HS-5 (cell line): ENCODE measurements at regions not wholly inside any gene's neighbourhood (a gene's known extent, or its start where the extent isn't known, plus 50 kb on each side); places are given as distances from the start of the nearest gene placed in this dataset.

Experiments used
- DNase-seq: peaks from one replicate; pipeline ENCODE4 v3.0.0-alpha.2; 2012; ENCODE audit warnings: low read depth

DNA sequence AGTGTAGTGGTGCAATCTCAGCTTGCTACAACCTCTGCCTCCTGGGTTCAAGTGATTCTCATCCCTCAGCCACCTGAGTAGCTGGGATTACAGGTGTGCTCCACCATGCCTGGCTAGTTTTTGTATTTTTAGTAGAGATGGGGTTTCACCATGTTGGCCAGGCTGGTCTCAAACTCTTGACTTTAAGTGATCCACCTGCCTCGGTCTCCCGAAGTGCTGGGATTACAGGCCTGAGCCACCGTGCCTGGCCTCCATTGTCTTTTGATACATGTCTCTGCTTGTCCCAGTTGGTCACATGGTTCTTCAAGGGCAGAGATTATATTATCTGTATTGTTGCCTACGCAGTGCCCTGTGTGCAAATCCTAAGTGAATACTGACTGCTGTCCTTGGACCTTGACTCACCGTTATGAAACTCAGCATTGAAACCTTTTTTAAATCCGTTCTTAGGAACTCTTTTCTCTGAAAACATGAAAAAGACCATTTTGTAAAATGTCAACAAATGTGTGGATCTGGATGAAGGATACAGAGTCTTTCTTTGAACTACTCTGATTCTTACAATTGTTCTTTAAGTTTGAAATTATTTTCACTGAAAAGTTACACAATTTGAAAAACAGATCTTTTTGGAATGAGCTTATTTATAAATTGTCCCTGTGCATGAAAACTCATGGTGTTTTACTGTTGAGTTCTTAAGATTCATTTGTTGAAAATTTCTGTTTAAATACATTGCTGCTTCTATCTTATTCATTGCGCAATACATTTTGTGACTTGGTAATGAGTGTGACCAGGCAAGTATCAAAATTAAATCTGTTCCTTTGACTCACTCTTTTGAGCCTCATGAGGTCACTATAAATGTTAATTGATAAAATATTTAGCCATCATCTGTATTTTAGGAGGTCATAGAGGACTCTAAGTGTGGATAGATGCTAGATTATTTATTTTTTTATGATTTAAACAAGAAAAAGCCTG is 293.5 kb downstream of the UTRN start:
- no peak for DNase-seq

DNA sequence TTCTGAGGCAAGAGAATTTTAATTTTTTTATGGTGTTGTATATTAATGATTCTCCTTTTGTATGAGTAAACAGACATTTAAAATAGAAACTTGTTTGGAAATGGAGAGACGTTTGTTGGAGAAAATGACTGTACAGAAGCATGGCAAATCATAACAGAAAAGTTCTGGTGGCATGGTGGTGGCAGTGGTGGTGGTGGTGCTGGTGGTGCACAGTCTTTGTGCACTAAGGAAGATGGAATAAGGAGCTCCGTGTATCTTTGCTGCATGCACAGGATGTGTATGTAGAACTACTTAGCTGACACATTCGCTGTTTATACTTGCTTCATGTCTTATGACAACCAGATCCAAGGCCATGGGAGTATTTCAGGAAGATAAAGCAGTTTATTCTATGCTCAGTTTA is 294.9 kb downstream of the UTRN start:
- DNase-seq: no peak

DNA sequence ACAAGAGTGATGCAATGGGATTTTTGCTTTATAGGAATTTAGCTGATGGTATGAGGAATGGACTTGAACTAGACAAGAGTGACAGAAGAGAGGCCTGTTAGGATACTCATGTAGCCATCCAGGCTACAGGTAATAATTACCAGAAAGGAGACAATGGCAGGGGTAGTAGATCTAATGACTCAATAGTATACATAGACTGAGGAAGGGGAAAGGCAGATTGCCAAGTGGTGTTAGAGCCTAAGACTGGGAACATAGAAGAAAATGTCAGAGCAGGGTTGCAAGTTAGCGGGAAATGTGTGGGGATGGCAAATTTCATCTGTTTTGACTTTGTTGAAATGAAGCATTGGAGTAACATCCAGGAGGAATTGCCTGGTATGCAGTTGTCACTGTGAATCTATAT is 295.6 kb downstream of the UTRN start:
- no peak for DNase-seq

DNA sequence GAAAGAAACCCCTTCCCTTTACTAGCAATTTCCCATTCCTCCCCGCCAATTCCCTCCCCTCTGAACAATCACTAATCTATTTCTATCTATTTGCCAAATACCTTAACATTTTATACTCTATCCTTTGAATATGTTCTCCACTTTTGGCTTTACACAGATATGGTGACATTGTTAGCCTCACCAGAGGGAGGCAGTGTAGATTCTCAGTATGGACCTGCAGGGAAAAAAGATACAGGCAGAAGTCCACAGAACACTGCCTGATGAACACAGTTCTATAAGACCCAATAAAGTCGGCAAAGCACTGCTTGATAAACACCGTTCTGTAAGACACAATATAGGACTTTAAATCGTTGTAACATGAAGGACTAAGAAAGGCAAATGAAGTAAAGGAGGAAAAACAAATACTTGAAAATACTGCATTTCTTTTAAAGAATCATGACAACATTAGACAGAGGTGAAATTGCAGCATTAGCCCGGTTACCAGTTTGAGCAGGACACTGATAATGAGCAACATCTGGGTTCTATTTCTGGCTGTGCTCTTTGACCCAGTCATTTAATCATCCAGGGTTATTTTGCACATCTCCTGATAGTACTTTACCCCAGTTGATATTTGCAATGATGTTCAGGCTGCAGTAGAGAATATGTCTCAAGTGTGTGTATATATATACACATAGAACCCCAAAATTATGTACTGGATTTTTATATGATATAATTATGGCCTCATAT is 296.8 kb downstream of the UTRN start:
- no peak for DNase-seq

DNA sequence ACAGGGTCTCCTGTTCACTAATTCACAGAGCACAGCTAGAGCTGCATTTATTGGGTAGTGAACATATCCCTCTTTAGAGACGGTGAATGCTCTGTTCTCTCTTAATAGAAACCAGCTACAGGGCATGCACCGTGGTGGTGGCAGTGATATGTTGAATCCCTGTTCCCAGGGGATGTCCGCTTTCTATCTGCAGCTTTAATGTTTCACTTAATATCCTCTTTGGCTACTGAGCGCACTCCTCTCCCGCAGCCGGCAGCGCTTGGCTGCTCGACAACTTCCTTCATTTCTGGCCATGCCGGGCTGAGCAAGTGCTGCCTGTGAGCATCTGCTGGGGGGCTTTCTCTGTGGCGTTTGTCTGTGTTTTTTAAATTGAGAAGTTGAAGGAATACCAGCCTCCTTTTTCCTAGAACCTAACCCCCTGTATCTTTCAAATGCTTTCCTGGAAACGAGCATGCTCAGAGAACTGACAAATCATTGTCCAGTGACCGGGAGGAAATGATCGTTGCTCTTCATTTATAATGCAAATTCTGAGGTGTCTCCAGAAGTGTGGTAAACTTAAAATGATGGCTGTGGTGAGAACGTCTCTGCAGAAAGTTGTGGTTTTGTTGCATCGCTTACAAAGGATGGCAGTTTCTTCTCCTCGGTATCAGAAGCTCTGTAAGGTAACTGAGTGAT is 297.9 kb downstream of the UTRN start:
- no peak for DNase-seq

DNA sequence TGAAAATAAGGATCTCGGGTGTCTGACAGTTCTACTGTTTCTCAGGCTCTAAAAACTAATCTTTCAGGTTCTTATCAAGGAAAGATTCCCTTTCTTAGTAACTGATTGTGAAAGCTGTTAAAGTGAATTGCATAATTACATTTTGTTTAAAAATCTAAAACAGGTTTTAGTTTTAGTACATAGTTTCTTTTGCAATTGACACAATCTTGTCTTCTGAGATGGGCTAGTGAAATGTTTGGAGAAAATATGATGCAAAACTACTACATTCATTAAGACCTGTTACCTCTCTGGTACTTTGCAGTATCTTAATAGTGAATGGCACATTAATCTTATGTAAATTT is 298.4 kb downstream of the UTRN start:
- no peak for DNase-seq

DNA sequence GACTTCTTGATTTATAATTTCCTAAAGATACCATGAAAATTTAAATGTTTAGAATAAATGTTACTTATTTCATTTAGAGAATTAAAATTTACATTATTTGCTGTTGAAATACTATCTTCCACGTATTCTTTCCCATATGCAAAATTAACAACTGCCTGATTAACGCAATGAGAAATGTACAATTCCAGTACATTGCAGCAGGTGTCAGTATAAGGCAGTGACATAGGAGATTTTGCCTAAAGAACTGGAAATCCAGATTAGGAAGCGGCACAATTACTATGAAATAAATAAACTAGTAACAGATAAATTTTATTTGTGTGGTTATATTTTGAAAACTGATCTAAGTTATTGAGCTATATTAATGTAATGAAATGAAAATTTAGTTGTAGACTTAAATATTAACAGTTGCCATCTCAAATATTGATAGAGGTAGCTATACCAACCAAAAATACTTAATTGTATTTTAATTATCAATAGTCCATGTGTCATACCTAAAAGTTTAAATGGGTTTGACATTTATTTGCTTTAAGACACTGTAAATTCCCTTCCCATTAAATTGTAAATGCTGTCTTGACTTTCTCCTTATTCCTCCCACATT is 300.2 kb downstream of the UTRN start:
- DNase-seq: no peak

DNA sequence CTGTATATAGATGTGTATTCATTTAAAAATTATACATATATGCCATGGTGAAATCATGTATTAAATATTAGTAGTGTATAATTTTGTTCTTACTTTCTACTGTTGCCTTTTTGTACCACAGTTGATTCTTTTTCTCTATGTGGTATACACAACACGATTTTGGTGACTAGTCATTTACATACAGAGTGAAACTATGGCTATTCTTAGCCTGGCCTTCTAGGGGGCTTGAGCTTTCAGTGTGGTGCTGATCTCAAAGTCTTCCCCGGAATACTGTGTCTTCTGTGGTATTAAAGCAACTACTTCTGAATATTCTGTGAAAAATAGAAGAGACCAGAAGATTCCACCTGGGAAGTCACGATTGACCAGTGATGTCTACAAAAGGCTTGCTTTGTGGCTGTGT is 301.9 kb downstream of the UTRN start:
- no peak for DNase-seq

DNA sequence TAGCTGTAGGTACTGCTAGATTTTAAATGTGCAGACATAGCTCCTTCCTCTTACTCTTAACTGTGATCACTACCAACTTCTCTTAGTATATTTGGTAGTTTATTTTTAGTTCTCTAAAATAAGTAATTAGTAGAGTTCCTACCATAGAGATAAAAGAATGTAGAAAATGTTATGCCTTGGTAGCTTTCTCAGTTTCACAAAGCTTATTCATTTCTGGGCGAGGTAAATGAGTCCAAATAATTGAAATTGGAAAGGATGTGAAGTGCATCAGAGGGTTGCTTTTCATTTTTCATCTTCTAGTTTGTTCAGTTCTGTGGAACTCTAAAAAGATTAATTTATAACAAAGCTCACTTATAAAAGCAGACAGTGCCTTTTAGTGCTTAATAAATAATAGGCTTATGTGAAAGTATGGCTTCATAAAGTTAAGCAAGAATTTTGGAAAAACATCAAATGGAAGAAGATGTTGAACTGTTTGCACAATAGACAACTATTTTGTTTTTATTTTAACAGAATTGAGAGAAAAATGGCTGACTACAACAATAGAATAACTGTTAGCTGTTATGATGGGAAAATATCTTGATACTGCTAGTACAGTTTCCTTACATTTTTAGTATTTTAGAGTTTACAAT is 303.7 kb downstream of the UTRN start:
- no peak for DNase-seq

DNA sequence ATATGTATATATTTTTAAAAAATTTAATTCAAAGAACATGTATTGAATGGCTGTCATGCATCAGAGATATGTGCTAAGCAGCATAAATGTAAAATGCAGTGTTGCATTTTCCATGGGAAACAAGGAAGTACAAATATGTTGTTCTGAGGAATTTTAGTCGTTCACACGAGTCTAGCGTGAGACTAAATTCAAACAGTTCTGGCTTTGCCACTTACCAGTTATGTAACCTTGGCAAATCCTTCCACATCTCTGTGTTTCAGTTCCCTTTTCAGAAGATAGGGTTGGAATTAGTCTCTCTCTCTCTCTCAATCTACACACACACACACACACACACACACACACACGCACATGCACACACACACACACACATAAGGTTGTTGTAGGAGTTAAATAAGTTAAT is 305.4 kb downstream of the UTRN start:
- no peak for DNase-seq

DNA sequence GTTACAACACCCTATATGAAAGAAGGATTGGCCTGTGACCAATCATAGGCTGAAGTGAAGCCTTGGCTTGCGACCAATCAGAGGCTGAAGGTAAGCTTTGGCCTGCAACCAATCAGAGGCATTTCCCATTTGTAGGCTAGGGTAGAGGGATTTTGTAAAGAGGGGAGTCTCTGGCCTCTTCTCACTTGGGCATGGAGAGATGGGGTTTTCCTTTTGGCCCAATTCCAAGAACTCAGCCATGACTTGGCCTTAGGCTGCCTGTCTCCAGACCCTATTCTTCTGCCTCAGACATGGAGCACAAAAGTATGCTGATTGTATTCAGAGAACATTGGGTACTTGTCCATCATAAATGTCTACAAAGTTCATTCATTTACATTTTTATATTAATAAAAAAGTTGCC is 308.3 kb downstream of the UTRN start:
- DNase-seq: no peak

DNA sequence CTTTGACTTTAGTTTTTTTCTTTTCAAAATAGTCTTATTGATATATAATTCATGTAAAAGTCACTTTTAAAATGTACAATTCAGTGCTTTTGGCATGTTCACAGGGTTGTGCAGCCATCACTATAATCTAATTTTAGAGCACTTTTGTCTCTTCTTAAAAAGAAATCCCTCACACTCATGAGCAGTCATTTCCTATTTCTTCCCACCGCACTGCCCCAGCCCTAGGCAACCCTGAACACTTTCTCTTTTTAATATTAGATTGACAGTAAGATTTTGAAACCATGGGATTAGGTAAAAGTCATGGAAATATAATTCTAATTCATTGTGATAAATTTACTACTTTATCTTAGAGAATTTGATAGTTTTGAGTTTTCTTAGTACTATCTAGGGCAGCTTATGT is 309.4 kb downstream of the UTRN start:
- no peak for DNase-seq

DNA sequence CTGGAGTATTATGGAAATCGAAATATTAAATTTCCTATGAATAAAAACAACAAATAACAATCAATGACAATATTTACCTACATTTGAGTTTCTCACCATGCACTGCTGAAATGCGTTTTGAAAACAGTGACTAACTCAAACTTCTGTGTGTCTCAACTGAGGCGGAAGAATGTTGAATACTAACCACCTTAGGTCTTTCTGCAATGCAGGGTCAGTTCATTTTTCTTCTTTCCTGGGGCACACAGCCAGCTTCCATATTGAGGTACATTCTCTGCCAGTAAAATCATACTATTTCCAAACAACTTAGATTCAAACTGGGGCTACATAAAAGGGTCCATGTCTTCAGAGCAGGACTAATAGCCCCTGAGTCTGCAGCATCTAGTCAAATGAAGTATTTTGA is 310.1 kb downstream of the UTRN start:
- no peak for DNase-seq

DNA sequence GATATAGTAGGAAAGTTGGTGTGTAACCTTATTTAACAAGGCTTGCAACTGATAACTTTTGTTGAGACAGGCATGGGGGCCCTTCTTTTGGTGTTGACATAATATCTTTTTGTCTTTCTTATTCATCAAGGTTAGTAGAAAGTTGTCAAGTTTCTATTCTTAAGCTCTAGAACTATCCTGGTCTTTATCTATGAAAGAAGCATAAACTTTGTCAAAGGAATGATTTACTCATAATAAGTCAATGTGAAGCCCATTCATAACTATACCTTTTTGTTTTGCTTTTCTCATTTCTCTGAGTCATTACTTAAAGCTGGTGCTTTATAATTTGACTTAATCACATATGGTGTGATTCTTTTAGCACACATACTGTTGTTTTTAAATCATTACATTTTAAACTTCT is 312.4 kb downstream of the UTRN start:
- no peak for DNase-seq

DNA sequence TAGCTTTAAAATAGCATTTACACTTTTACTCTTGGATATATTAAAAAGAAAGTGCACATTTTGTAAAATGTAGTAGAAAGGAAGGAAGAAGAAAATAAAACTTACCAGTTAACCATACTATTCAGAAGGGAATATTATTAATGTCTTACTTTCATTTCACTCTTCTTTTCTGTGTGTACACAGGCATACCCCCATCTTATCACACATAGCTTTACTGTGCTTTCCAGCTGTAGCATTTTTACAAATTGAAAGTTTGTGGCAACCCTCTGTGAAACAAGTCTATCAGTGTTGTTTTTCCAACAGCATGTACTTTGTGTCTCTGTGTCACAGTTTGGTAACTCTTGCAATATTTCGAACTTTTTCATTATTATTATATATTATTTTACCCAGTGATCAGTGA is 314.5 kb downstream of the UTRN start:
- DNase-seq: no peak

DNA sequence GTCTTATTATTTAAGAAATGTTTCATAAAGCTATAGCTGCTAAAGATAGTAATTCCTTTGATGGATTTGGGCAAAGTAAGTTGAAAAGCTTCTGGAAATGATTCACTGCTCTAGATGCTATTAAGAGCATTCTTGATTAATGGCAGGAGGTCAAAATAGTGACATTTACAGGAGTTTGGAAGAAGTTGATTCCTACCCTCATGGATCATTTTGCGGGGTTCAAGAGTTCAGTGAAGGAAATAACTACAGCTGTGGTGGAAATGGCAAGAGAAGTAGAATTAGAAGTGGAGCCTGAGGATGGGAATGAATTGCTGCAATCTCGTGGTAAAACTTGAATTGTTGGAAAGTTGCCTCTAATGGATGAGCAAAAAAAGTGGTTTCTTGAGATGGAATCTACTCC is 316.1 kb downstream of the UTRN start:
- no peak for DNase-seq

DNA sequence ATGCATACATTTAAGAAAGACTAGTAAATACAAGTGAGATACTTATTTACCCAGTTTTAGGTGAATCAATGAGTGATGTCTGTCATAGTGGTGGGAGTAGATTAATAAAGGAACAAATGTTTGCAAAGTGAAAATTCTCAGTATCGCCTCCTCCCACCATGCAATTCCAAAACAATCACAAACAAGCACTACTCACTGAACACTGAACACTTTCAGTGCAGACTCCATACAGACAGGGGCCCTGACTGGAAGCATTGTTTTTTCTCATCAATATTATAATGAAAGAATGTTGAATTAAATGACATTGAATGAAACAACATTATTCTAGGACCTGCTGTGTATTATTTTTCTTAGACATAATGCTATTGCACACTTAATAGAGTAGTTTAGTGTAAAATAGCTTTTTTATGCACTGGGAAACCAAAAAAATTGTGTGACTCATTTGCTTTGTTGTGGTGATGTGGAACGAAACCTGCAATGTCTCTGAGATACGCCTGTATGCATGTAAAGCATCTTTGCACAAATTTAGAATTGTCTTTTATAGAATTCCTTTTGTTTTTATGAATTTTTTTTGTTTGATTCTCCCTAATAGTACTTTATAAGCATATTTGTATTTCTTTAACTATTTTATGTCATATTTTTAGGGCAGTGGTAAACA is 317.5 kb downstream of the UTRN start:
- no peak for DNase-seq

DNA sequence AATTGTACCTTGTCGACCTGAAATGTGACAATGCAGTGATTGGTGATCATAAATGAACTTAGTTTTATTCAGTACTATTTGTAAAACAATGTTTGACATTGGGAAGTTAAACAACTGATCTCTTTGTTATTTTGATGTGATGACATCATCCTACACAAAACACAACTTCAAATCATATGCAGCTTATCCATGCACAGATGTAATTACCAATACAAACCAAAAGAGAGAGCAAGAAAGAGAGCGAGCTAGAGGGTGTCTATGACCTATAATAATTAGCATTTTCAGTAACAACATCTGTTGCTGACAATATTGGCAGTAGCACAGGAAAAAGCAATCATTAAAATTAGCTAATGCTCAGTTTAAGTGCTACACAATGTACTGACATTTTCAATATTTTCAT is 320.9 kb downstream of the UTRN start:
- no peak for DNase-seq

DNA sequence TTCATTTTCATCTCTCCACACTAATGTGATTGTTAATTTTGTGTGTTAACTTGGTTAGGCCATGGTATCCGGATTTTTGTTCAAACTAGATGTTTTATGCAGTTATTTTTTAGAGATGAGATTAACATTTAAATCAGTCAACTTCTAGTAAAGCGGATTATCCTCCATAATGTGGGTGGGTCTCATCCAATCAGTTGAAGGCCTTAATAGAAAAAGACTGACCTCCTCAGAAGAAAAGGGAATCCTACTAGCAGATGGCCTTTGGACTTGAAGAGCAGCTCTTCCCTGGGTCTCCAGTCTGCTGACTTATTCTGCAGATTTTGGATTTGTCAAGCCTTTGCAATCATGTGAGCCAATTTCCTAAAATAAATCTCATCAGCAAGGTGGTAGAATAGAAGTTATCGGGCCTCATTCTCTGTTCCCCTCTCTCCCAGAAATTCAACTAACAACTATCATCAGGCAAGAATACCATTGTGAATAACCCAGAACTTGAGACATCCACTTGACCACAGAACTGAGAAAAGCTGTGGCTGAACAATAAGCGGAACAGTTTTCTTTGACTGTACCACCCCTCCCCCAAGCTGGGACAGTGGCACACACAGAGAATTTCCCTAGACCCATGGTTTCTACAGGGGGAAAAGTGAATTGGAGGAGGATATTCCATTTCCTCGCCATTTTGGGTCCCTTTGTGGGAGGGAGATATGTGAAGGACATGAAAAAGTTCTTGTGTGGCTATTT is 323.0 kb downstream of the UTRN start:
- no peak for DNase-seq

DNA sequence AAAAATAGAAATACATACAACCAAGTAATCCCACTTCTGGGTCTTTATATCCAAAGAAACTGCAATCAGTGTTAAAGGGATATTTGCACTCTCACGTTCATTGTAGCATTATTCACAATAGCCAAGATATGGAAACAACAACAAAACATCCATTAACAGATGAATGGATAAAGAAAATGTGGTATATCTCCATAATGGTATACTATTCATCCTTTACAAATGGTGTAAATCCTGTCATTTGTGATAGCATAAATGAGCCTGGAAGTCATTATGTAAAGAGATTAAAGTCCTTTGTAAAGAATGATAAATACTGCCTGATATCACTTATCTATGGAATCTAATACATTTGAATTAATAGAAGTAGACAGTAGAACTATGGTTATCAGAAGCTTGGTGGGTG is 327.7 kb downstream of the UTRN start:
- DNase-seq: no peak

DNA sequence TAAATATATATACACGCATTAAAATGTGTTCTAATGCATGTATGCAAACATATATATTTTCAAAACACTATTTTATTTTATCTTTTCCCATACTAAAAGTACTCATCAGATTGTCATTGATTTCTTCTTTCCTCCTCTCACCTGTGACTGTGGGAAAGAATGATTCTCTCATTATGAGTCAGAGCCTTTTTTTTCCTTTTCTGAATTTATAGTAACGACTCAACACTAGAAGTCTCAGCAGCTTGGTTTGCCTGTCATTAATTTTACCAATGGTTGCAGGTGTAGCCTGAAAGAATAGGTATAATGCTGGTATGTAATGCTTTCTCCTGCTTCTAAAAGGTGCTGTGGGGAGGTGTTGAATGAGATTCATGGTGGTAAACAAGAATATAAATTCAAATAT is 328.7 kb downstream of the UTRN start:
- no peak for DNase-seq
